Left ventricle myocardium inferior (tissue), 1 donor: ENCODE measurements at regions not wholly inside any gene's neighbourhood (a gene's known extent, or its start where the extent isn't known, plus 50 kb on each side); places are given as distances from the start of the nearest gene placed in this dataset.
"Not testable (repeated sequence)": the region's sequence is repeated elsewhere in the genome, so short reads cannot be mapped to it uniquely, and the experiment has no call there.

Experiments used
- DNase-seq: peaks from one replicate; pipeline ENCODE4 v3.0.0-alpha.2; 2020
- H3K27ac ChIP-seq: fragments of 200-600 bp; replicated peaks from 2 replicates; pipeline ENCODE4 v1.8.0; 2021
- H3K27me3 ChIP-seq: fragments of 200-600 bp; 2 replicates; pipeline ENCODE4 v1.8.0; 2021; ENCODE audit warnings: low read depth
- H3K36me3 ChIP-seq: fragments of 200-600 bp; 2 replicates; pipeline ENCODE4 v1.8.0; 2021
- H3K4me1 ChIP-seq: fragments of 200-600 bp; 2 replicates; pipeline ENCODE4 v1.8.0; 2021
- H3K4me3 ChIP-seq: fragments of 200-600 bp; 2 replicates; pipeline ENCODE4 v1.8.0; 2021; ENCODE audit warnings: mild to moderate bottlenecking, moderate library complexity
- H3K9me3 ChIP-seq: fragments of 200-600 bp; replicated peaks from 2 replicates; pipeline ENCODE4 v1.8.0; 2021
- CTCF ChIP-seq: fragments of 200-600 bp; IDR thresholded peaks from 2 replicates; pipeline ENCODE4 v1.8.0; 2021; ENCODE audit warnings: antibody characterized with exemption, mild to moderate bottlenecking, borderline replicate concordance
- intact Hi-C: fragments of 100-400 bp; cut with micrococcal nuclease; formaldehyde crosslinking; loops from one replicate; pipeline ENCODE4 v1.11.0; 2022
- donor health status: DM: no; HTN: yes; CAD: no; lungs with severe emphysema.

- H3K27me3 ChIP-seq: no peaks in the 10 kb centered on the region
- TF ChIP-seq CTCF: no peak
- no peak overlapping the region for H3K27ac ChIP-seq
- DNase-seq: no peak
- no peaks in the 10 kb centered on the region for H3K36me3 ChIP-seq
- no peaks in the 10 kb centered on the region for H3K4me1 ChIP-seq
- intact Hi-C loops: no loop called here
- no peaks in the 10 kb centered on the region for H3K9me3 ChIP-seq
- H3K4me3 ChIP-seq: no peak overlapping the region
These were observed 789.2 kb upstream of the FBXO33 start for GRCh38 chr14:40221428-40221827.

GRCh38 chr14:40219032-40219431 is 786.8 kb upstream of the FBXO33 start:
- intact Hi-C loops: no loop called here
- DNase-seq: no peak
- no peaks in the 10 kb centered on the region for H3K27me3 ChIP-seq
- no peak overlapping the region for H3K4me3 ChIP-seq
- H3K27ac ChIP-seq: no peak overlapping the region
- no peaks in the 10 kb centered on the region for H3K4me1 ChIP-seq
- H3K9me3 ChIP-seq: no peaks in the 10 kb centered on the region
- no peaks in the 10 kb centered on the region for H3K36me3 ChIP-seq
- no peak for TF ChIP-seq CTCF

- intact Hi-C loops: no loop called here
- Histone ChIP-seq H3K27me3 (no peaks in the 10 kb centered on the region), H3K4me3 (no peak overlapping the region), H3K27ac (no peak overlapping the region), H3K36me3 (no peaks in the 10 kb centered on the region), H3K9me3 (no peaks in the 10 kb centered on the region), H3K4me1 (no peaks in the 10 kb centered on the region)
- no peak for DNase-seq
- TF ChIP-seq CTCF: no peak
These were observed 786.2 kb upstream of the FBXO33 start for GRCh38 chr14:40218282-40218941.

GRCh38 chr14:40216976-40217375 is 784.7 kb upstream of the FBXO33 start:
- Histone ChIP-seq H3K4me3 (no peak overlapping the region), H3K36me3 (no peaks in the 10 kb centered on the region), H3K9me3 (no peaks in the 10 kb centered on the region), H3K27me3 (no peaks in the 10 kb centered on the region), H3K27ac (no peak overlapping the region), H3K4me1 (no peaks in the 10 kb centered on the region)
- no peak for TF ChIP-seq CTCF
- intact Hi-C loops: no loop called here
- no peak for DNase-seq

GRCh38 chr14:40216408-40216807 is 784.2 kb upstream of the FBXO33 start:
- intact Hi-C loops, H3K4me1 ChIP-seq, DNase-seq, H3K27ac ChIP-seq, H3K4me3 ChIP-seq, H3K27me3 ChIP-seq, H3K9me3 ChIP-seq, H3K36me3 ChIP-seq: not testable (repeated sequence)

GRCh38 chr14:40213701-40214100 is 781.5 kb upstream of the FBXO33 start:
- H3K27ac ChIP-seq: no peak overlapping the region
- intact Hi-C loops: no loop called here
- no peak for TF ChIP-seq CTCF
- no peaks in the 10 kb centered on the region for H3K36me3 ChIP-seq
- H3K9me3 ChIP-seq: peaks cover 15% of the 10 kb centered on the region
- no peaks in the 10 kb centered on the region for H3K4me1 ChIP-seq
- no peak for DNase-seq
- H3K27me3 ChIP-seq: no peaks in the 10 kb centered on the region
- no peak overlapping the region for H3K4me3 ChIP-seq
